ENCODE measurements at regions not wholly inside any gene's neighbourhood (a gene's known extent, or its start where the extent isn't known, plus 50 kb on each side); places are given as distances from the start of the nearest gene placed in this dataset.

GRCh38 chr2:215793747-215794595, 219.4 kb downstream of the MREG start (continued):
- TF ChIP-seq ZNF646 (CRISPR knock-in tag; IDR thresholded peaks at IDR 0.05) (peak; percentile 88), ZNF782 (CRISPR knock-in tag; IDR thresholded peaks at IDR 0.05; ENCODE audit: borderline replicate concordance) (no peak), REL (CRISPR knock-in tag; conservative IDR thresholded peaks at IDR 0.05) (no peak), ZNF296 (CRISPR knock-in tag; conservative IDR thresholded peaks at IDR 0.05) (no peak), POLR2A (IDR thresholded peaks at IDR 0.05; ENCODE audit: insufficient read depth in 1 of 2, low read depth in 2 of 2, low read length in 2 of 2) (0 out of 4 replicates have a peak, but pooled peaks of 1 of the 2 experiments have one; percentile 25), LCORL (IDR thresholded peaks at IDR 0.05) (peak; percentile 67), LCORL (CRISPR knock-in tag; IDR thresholded peaks at IDR 0.05) (peak; percentile 78), KLF12 (CRISPR knock-in tag; IDR thresholded peaks at IDR 0.05; ENCODE audit: borderline replicate concordance) (no peak), JARID2 (CRISPR knock-in tag; IDR thresholded peaks at IDR 0.05; ENCODE audit: insufficient replicate concordance) (peak; percentile 92), ZNF839 (CRISPR knock-in tag; IDR thresholded peaks at IDR 0.05; ENCODE audit: borderline replicate concordance) (no peak), DRAP1 (CRISPR knock-in tag; IDR thresholded peaks at IDR 0.05) (peak; percentile 75), XRCC5 (optimal IDR thresholded peaks at IDR 0.05; ENCODE audit: low read length) (no peak), ZNF709 (CRISPR knock-in tag; IDR thresholded peaks at IDR 0.05) (0 out of 2 replicates have a peak, but pooled peaks have one; percentile 26), ZNF530 (CRISPR knock-in tag; IDR thresholded peaks at IDR 0.05; ENCODE audit: low read depth) (no peak), ZNF230 (CRISPR knock-in tag; IDR thresholded peaks at IDR 0.05) (no peak), RFX5 (IDR thresholded peaks at IDR 0.05; ENCODE audit: low read depth, low read length) (no peak), NPAS2 (CRISPR knock-in tag; IDR thresholded peaks at IDR 0.05; ENCODE audit: borderline replicate concordance) (no peak), ZNF792 (CRISPR knock-in tag; IDR thresholded peaks at IDR 0.05) (peak; percentile 86), ZNF382 (CRISPR knock-in tag; IDR thresholded peaks at IDR 0.05; ENCODE audit: borderline replicate concordance) (0 out of 2 replicates have a peak, but pooled peaks have one; percentile 21), TRIM24 (CRISPR knock-in tag; IDR thresholded peaks at IDR 0.05) (no peak), FOXP4 (CRISPR knock-in tag; IDR thresholded peaks at IDR 0.05) (peak; percentile 99)

Measured in HepG2 (cell line).